Transverse colon (tissue), 3 donors: ENCODE measurements at regions not wholly inside any gene's neighbourhood (a gene's known extent, or its start where the extent isn't known, plus 50 kb on each side); places are given as distances from the start of the nearest gene placed in this dataset.

Experiments used
- CTCF ChIP-seq, 5 experiments: fragments of 200-600 bp in 3 of 5; fragments of 450-650 bp in 2 of 5; sonication (generic) in 3 of 5; IDR thresholded peaks; 1 replicate in 2 of 5; 2 replicates in 3 of 5; pipeline ENCODE4 v1.5.1; 2016 to 2017; ENCODE audit warnings: antibody characterized with exemption in 5 of 5, inconsistent platforms in 3 of 5, mild to moderate bottlenecking in 2 of 5, moderate library complexity in 1 of 5
- POLR2A ChIP-seq: fragments of 450-650 bp; IDR thresholded peaks from one replicate; pipeline ENCODE4 v1.6.1; 2016; ENCODE audit warnings: antibody characterized with exemption, mild to moderate bottlenecking, moderate library complexity

- TF ChIP-seq CTCF (IDR thresholded peaks at IDR 0.05) (no peak), POLR2A (no peak)
Observed at GRCh38 chrX:20487227-20487626, 220.5 kb upstream of the RPS6KA3 start.
